DOHH2 (cell line): ENCODE measurements at regions not wholly inside any gene's neighbourhood (a gene's known extent, or its start where the extent isn't known, plus 50 kb on each side); places are given as distances from the start of the nearest gene placed in this dataset.

Source experiments
- H3F3A ChIP-seq: fragments of 200-600 bp; sonication (generic), shearing (Covaris generic); 2 replicates; pipeline ENCODE4 v1.6.0; 2016; ENCODE audit warnings: antibody characterized with exemption, mild to moderate bottlenecking; ENCODE audit not compliant: control insufficient read depth, insufficient read depth
- H3K27ac ChIP-seq: fragments of 200-600 bp; sonication (generic); 2 replicates; pipeline ENCODE4 v1.5.1; 2014; ENCODE audit warnings: low read depth, mild to moderate bottlenecking, low read length, moderate library complexity
- H3K27me3 ChIP-seq: fragments of 200-600 bp; sonication (generic); 2 replicates; pipeline ENCODE4 v1.6.1; 2014; ENCODE audit warnings: mild to moderate bottlenecking, low read length, mixed read lengths; ENCODE audit not compliant: control insufficient read depth
- H3K36me3 ChIP-seq: fragments of 200-600 bp; sonication (generic); 2 replicates; pipeline ENCODE4 v1.6.1; 2014; ENCODE audit warnings: mild to moderate bottlenecking, low read length, moderate library complexity, mixed read lengths; ENCODE audit not compliant: control insufficient read depth
- H3K4me1 ChIP-seq: fragments of 200-600 bp; sonication (generic); 2 replicates; pipeline ENCODE4 v1.6.1; 2014; ENCODE audit warnings: mild to moderate bottlenecking, low read length, mixed read lengths; ENCODE audit not compliant: control insufficient read depth
- H3K4me2 ChIP-seq: fragments of 200-600 bp; sonication (generic); 2 replicates; pipeline ENCODE4 v1.6.0; 2014; ENCODE audit warnings: mild to moderate bottlenecking, low read length, moderate library complexity
- H3K4me3 ChIP-seq: fragments of 200-600 bp; sonication (generic); 2 replicates; pipeline ENCODE4 v1.5.1; 2014; ENCODE audit warnings: mild to moderate bottlenecking, low read length, mixed read lengths
- H3K79me2 ChIP-seq: fragments of 200-600 bp; sonication (generic); 2 replicates; pipeline ENCODE4 v1.6.1; 2014; ENCODE audit warnings: mild to moderate bottlenecking, low read length, mixed read lengths; ENCODE audit not compliant: control insufficient read depth
- H3K9me2 ChIP-seq: fragments of 200-600 bp; sonication (generic); replicated peaks from 2 replicates; pipeline ENCODE4 v1.6.1; 2014; ENCODE audit warnings: mild to moderate bottlenecking, low read length, mixed read lengths; ENCODE audit not compliant: control insufficient read depth
- H3K9me3 ChIP-seq: fragments of 200-600 bp; sonication (generic); 2 replicates; pipeline ENCODE4 v1.6.1; 2014; ENCODE audit warnings: antibody characterized with exemption, low read length, mixed read lengths; ENCODE audit not compliant: control insufficient read depth, insufficient read depth
- H4K20me1 ChIP-seq: fragments of 200-600 bp; sonication (generic); 2 replicates; pipeline ENCODE4 v1.6.0; 2014; ENCODE audit warnings: low read depth, mild to moderate bottlenecking, antibody characterized with exemption, low read length, moderate library complexity; ENCODE audit not compliant: control insufficient read depth, insufficient read depth
- CTCF ChIP-seq: fragments of 200-600 bp; sonication (generic); IDR thresholded peaks from one replicate; pipeline ENCODE4 v1.5.1; 2014; ENCODE audit warnings: antibody characterized with exemption, mild to moderate bottlenecking, low read depth, low read length; ENCODE audit not compliant: poor library complexity, severe bottlenecking
- EZH2phosphoT487 ChIP-seq: fragments of 200-600 bp; sonication (generic); IDR thresholded peaks from 2 replicates; pipeline ENCODE4 v1.6.1; 2017; ENCODE audit warnings: borderline replicate concordance, mild to moderate bottlenecking, antibody characterized with exemption, low read length, moderate library complexity, mixed read lengths

- no peaks in the 10 kb centered on the region for H3K79me2 ChIP-seq
- no peaks in the 10 kb centered on the region for H3F3A ChIP-seq
- H3K9me3 ChIP-seq, result no peaks in the 10 kb centered on the region
- no peaks in the 10 kb centered on the region for H4K20me1 ChIP-seq
- no peaks in the 10 kb centered on the region for H3K9me2 ChIP-seq
- TF ChIP-seq CTCF (no peak), EZH2phosphoT487 (no peak)
- no peak overlapping the region for H3K27ac ChIP-seq
- H3K36me3 ChIP-seq, result no peaks in the 10 kb centered on the region
- no peak overlapping the region for H3K4me2 ChIP-seq
- no peak overlapping the region for H3K4me3 ChIP-seq
- no peaks in the 10 kb centered on the region for H3K4me1 ChIP-seq
- no peaks in the 10 kb centered on the region for H3K27me3 ChIP-seq
These were observed 279.1 kb upstream of the DMAC1 start for GRCh38 chr9:8078641-8079140.

GRCh38 chr9:8074713-8075286, 275.2 kb upstream of the DMAC1 start:
- Histone ChIP-seq H3K27ac (no peak overlapping the region), H3K36me3 (no peaks in the 10 kb centered on the region), H3K9me2 (no peaks in the 10 kb centered on the region), H4K20me1 (no peaks in the 10 kb centered on the region), H3K4me3 (no peak overlapping the region), H3K4me2 (no peak overlapping the region), H3K9me3 (no peaks in the 10 kb centered on the region), H3K79me2 (no peaks in the 10 kb centered on the region), H3F3A (no peaks in the 10 kb centered on the region), H3K27me3 (no peaks in the 10 kb centered on the region), H3K4me1 (no peaks in the 10 kb centered on the region)
- no peak for TF ChIP-seq CTCF
- TF ChIP-seq EZH2phosphoT487, result no peak

GRCh38 chr9:8071445-8071798, 271.8 kb upstream of the DMAC1 start:
- TF ChIP-seq CTCF (no peak), EZH2phosphoT487 (no peak)
- Histone ChIP-seq H3F3A (no peaks in the 10 kb centered on the region), H4K20me1 (no peaks in the 10 kb centered on the region), H3K9me3 (no peaks in the 10 kb centered on the region), H3K36me3 (no peaks in the 10 kb centered on the region), H3K27me3 (no peaks in the 10 kb centered on the region), H3K27ac (no peak overlapping the region), H3K4me2 (no peak overlapping the region), H3K79me2 (no peaks in the 10 kb centered on the region), H3K9me2 (no peaks in the 10 kb centered on the region), H3K4me1 (no peaks in the 10 kb centered on the region), H3K4me3 (no peak overlapping the region)
